WTC11 (cell line): ENCODE measurements at regions not wholly inside any gene's neighbourhood (a gene's known extent, or its start where the extent isn't known, plus 50 kb on each side); places are given as distances from the start of the nearest gene placed in this dataset.

ENCODE experiments used
- ATAC-seq: fragments of 200-7000 bp; cut with Tn5 transposase; 2 replicates; pipeline ENCODE4 v1.10.0; 2021; ENCODE audit warnings: mild to moderate bottlenecking, moderate library complexity
- CTCF ChIA-PET: fragments of 300-600 bp; sonication (Branson Sonifier 250); formaldehyde crosslinking; loops from one replicate; lab custom pipeline; 2021; ENCODE audit warnings: antibody characterized with exemption; lab: Charles Lee
- POLR2A ChIA-PET: fragments of 350-600 bp; sonication (Branson Sonifier 250); formaldehyde crosslinking; loops from one replicate; lab custom pipeline; 2021; ENCODE audit warnings: antibody characterized with exemption; lab: Charles Lee
- DNase-seq: peaks from one replicate; pipeline ENCODE4 v3.0.0; 2021; ENCODE audit warnings: low spot score
- H3K27ac Mint-ChIP-seq: 2 replicates; pipeline ENCODE4 v1.8.0; 2021; ENCODE audit warnings: mixed read lengths
- H3K27me3 Mint-ChIP-seq: 2 replicates; pipeline ENCODE4 v1.8.0; 2021; ENCODE audit warnings: low read depth, mild to moderate bottlenecking, moderate library complexity, mixed read lengths
- H3K36me3 Mint-ChIP-seq: 2 replicates; pipeline ENCODE4 v1.8.0; 2021; ENCODE audit warnings: mixed read lengths
- H3K4me1 Mint-ChIP-seq: 2 replicates; pipeline ENCODE4 v1.8.0; 2022; ENCODE audit warnings: mixed read lengths
- H3K4me3 Mint-ChIP-seq: 2 replicates; pipeline ENCODE4 v1.8.0; 2021; ENCODE audit warnings: mild to moderate bottlenecking, moderate library complexity, mixed read lengths
- H3K9me3 Mint-ChIP-seq: 2 replicates; pipeline ENCODE4 v1.8.0; 2021; ENCODE audit warnings: mixed read lengths
- ATF1 ChIP-seq: sonication (generic); formaldehyde crosslinking; IDR thresholded peaks from 2 replicates; pipeline ENCODE4 v1.8.1; 2023; ENCODE audit warnings: mild to moderate bottlenecking, moderate library complexity, missing genetic modification reagents
- CREB1 ChIP-seq: sonication (generic); formaldehyde crosslinking; IDR thresholded peaks from 2 replicates; pipeline ENCODE4 v1.8.0; 2023; ENCODE audit warnings: mild to moderate bottlenecking, missing genetic modification reagents
- ELF4 ChIP-seq: sonication (generic); formaldehyde crosslinking; IDR thresholded peaks from 2 replicates; pipeline ENCODE4 v1.8.1; 2022; ENCODE audit warnings: low read depth, mild to moderate bottlenecking, moderate library complexity, missing genetic modification reagents
- EMX1 ChIP-seq: fragments of 250-450 bp; sonication (Bioruptor Pico); IDR thresholded peaks from 2 replicates; pipeline ENCODE4 v1.8.0; 2021; ENCODE audit warnings: mild to moderate bottlenecking
- MYBL2 ChIP-seq: sonication (generic); formaldehyde crosslinking; IDR thresholded peaks from 2 replicates; pipeline ENCODE4 v1.8.1; 2023; ENCODE audit warnings: mild to moderate bottlenecking, moderate library complexity, missing genetic modification reagents
- NFATC4 ChIP-seq: fragments of 250-450 bp; sonication (Bioruptor Pico); IDR thresholded peaks from 2 replicates; pipeline ENCODE4 v1.9.0; 2021; ENCODE audit warnings: mild to moderate bottlenecking
- NFE2L1 ChIP-seq: sonication (generic); formaldehyde crosslinking; IDR thresholded peaks from 2 replicates; pipeline ENCODE4 v1.8.1; 2023; ENCODE audit warnings: missing genetic modification reagents
- NR3C1 ChIP-seq: sonication (generic); formaldehyde crosslinking; conservative IDR thresholded peaks from 2 replicates; pipeline ENCODE4 v1.8.1; 2023; ENCODE audit warnings: low read depth, mild to moderate bottlenecking, missing genetic modification reagents
- PRRX2 ChIP-seq: fragments of 250-450 bp; sonication (Bioruptor Pico); IDR thresholded peaks from 2 replicates; pipeline ENCODE4 v1.8.0; 2021; ENCODE audit warnings: mild to moderate bottlenecking
- SOX15 ChIP-seq: fragments of 250-450 bp; sonication (Bioruptor Pico); IDR thresholded peaks from 2 replicates; pipeline ENCODE4 v1.9.0; 2021; ENCODE audit warnings: mild to moderate bottlenecking
- SP1 ChIP-seq: sonication (generic); formaldehyde crosslinking; conservative IDR thresholded peaks from 2 replicates; pipeline ENCODE4 v1.8.1; 2022; ENCODE audit warnings: missing genetic modification reagents
- USF1 ChIP-seq: sonication (generic); formaldehyde crosslinking; IDR thresholded peaks from 2 replicates; pipeline ENCODE4 v1.8.0; 2022; ENCODE audit warnings: mild to moderate bottlenecking, missing genetic modification reagents
- ZNF232 ChIP-seq: sonication (generic); formaldehyde crosslinking; IDR thresholded peaks from 2 replicates; pipeline ENCODE4 v1.8.0; 2022; ENCODE audit warnings: mild to moderate bottlenecking, missing genetic modification reagents
- ZNF263 ChIP-seq: sonication (generic); formaldehyde crosslinking; IDR thresholded peaks from 2 replicates; pipeline ENCODE4 v1.8.1; 2022; ENCODE audit warnings: low read depth, mild to moderate bottlenecking, moderate library complexity, missing genetic modification reagents
- ZNF317 ChIP-seq: sonication (generic); formaldehyde crosslinking; IDR thresholded peaks from 2 replicates; pipeline ENCODE4 v1.8.1; 2023; ENCODE audit warnings: low read depth, mild to moderate bottlenecking, moderate library complexity, missing genetic modification reagents, borderline replicate concordance
- ZNF396 ChIP-seq: fragments of 250-450 bp; sonication (Bioruptor Pico); IDR thresholded peaks from 2 replicates; pipeline ENCODE4 v1.8.0; 2021; ENCODE audit warnings: mild to moderate bottlenecking, moderate library complexity, borderline replicate concordance
- TF ChIP-seq, protein P1 (sequence below): sonication (generic); formaldehyde crosslinking; IDR thresholded peaks from 2 replicates; pipeline ENCODE4 v1.8.1; 2022; ENCODE audit warnings: low read depth, missing genetic modification reagents, borderline replicate concordance
- TF ChIP-seq, protein P2 (sequence below): sonication (generic); formaldehyde crosslinking; IDR thresholded peaks from 2 replicates; pipeline ENCODE4 v1.8.0; 2022; ENCODE audit warnings: mild to moderate bottlenecking, missing genetic modification reagents
- TF ChIP-seq, protein P3 (sequence below): sonication (generic); formaldehyde crosslinking; IDR thresholded peaks from 2 replicates; pipeline ENCODE4 v1.8.1; 2023; ENCODE audit warnings: mild to moderate bottlenecking, missing genetic modification reagents
- TF ChIP-seq, protein P4 (sequence below): sonication (generic); formaldehyde crosslinking; IDR thresholded peaks from 2 replicates; pipeline ENCODE4 v1.8.1; 2023; ENCODE audit warnings: mild to moderate bottlenecking, missing genetic modification reagents, moderate library complexity
- TF ChIP-seq, protein P5 (sequence below): fragments of 250-450 bp; sonication (Bioruptor Pico); IDR thresholded peaks from 2 replicates; pipeline ENCODE4 v1.9.0; 2021; ENCODE audit warnings: moderate library complexity, mild to moderate bottlenecking, inconsistent platforms, borderline replicate concordance
- TF ChIP-seq, protein P6 (sequence below): sonication (generic); formaldehyde crosslinking; IDR thresholded peaks from 2 replicates; pipeline ENCODE4 v1.8.0; 2023; ENCODE audit warnings: missing genetic modification reagents, mild to moderate bottlenecking, borderline replicate concordance
- TF ChIP-seq, protein P7 (sequence below): sonication (generic); formaldehyde crosslinking; IDR thresholded peaks from 2 replicates; pipeline ENCODE4 v1.8.1; 2022; ENCODE audit warnings: missing genetic modification reagents, borderline replicate concordance

GRCh38 chr13:34883396-34883795 is 58.7 kb upstream of the NBEA start (continued):
- TF ChIP-seq, protein P1, sequence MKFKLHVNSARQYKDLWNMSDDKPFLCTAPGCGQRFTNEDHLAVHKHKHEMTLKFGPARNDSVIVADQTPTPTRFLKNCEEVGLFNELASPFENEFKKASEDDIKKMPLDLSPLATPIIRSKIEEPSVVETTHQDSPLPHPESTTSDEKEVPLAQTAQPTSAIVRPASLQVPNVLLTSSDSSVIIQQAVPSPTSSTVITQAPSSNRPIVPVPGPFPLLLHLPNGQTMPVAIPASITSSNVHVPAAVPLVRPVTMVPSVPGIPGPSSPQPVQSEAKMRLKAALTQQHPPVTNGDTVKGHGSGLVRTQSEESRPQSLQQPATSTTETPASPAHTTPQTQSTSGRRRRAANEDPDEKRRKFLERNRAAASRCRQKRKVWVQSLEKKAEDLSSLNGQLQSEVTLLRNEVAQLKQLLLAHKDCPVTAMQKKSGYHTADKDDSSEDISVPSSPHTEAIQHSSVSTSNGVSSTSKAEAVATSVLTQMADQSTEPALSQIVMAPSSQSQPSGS = no peak
- TF ChIP-seq ATF1 (CRISPR knock-in tag) (no peak), NFE2L1 (CRISPR knock-in tag) (no peak), SP1 (CRISPR knock-in tag) (no peak), SOX15 (CRISPR knock-in tag) (no peak), EMX1 (CRISPR knock-in tag) (no peak), PRRX2 (CRISPR knock-in tag) (no peak), NFATC4 (CRISPR knock-in tag) (no peak)
- TF ChIP-seq, protein P2, sequence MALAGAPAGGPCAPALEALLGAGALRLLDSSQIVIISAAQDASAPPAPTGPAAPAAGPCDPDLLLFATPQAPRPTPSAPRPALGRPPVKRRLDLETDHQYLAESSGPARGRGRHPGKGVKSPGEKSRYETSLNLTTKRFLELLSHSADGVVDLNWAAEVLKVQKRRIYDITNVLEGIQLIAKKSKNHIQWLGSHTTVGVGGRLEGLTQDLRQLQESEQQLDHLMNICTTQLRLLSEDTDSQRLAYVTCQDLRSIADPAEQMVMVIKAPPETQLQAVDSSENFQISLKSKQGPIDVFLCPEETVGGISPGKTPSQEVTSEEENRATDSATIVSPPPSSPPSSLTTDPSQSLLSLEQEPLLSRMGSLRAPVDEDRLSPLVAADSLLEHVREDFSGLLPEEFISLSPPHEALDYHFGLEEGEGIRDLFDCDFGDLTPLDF (CRISPR knock-in tag) = no peak
- TF ChIP-seq, protein P3, sequence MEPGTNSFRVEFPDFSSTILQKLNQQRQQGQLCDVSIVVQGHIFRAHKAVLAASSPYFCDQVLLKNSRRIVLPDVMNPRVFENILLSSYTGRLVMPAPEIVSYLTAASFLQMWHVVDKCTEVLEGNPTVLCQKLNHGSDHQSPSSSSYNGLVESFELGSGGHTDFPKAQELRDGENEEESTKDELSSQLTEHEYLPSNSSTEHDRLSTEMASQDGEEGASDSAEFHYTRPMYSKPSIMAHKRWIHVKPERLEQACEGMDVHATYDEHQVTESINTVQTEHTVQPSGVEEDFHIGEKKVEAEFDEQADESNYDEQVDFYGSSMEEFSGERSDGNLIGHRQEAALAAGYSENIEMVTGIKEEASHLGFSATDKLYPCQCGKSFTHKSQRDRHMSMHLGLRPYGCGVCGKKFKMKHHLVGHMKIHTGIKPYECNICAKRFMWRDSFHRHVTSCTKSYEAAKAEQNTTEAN (CRISPR knock-in tag) = no peak
- TF ChIP-seq, protein P4, sequence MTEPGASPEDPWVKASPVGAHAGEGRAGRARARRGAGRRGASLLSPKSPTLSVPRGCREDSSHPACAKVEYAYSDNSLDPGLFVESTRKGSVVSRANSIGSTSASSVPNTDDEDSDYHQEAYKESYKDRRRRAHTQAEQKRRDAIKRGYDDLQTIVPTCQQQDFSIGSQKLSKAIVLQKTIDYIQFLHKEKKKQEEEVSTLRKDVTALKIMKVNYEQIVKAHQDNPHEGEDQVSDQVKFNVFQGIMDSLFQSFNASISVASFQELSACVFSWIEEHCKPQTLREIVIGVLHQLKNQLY (CRISPR knock-in tag) = no peak
- TF ChIP-seq, protein P5, sequence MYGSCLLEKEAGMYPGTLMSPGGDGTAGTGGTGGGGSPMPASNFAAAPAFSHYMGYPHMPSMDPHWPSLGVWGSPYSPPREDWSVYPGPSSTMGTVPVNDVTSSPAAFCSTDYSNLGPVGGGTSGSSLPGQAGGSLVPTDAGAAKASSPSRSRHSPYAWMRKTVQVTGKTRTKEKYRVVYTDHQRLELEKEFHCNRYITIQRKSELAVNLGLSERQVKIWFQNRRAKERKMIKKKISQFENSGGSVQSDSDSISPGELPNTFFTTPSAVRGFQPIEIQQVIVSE (CRISPR knock-in tag) = no peak
- TF ChIP-seq, all 79 proteins: peak for 0

DNA sequence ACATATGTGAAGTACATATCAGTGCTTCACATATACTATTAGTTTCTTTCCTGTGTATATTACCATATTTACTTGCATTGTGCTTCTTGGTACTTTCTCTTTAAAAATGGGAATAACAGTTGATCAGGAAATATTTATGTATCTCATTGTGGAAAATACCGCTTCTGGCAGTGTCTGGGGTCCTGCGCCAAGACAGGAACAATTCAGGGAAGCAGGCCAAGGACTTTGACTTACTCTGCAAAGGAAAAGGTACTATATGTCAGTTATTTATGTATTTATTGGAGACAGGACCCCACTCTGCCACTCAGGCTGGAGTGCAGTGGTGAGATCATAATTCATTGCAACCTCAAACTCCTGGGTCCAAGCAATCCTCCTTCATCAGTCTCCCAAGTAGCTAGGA is 57.7 kb upstream of the NBEA start:
- POLR2A ChIA-PET = no interaction called here
- TF ChIP-seq NFATC4 (CRISPR knock-in tag) (no peak), USF1 (no peak), NR3C1 (no peak), ELF4 (CRISPR knock-in tag) (no peak), ZNF263 (no peak), CREB1 (no peak), ZNF317 (no peak), MYBL2 (CRISPR knock-in tag) (no peak), ZNF232 (CRISPR knock-in tag) (no peak), ZNF396 (CRISPR knock-in tag) (no peak)
- TF ChIP-seq, protein P6, sequence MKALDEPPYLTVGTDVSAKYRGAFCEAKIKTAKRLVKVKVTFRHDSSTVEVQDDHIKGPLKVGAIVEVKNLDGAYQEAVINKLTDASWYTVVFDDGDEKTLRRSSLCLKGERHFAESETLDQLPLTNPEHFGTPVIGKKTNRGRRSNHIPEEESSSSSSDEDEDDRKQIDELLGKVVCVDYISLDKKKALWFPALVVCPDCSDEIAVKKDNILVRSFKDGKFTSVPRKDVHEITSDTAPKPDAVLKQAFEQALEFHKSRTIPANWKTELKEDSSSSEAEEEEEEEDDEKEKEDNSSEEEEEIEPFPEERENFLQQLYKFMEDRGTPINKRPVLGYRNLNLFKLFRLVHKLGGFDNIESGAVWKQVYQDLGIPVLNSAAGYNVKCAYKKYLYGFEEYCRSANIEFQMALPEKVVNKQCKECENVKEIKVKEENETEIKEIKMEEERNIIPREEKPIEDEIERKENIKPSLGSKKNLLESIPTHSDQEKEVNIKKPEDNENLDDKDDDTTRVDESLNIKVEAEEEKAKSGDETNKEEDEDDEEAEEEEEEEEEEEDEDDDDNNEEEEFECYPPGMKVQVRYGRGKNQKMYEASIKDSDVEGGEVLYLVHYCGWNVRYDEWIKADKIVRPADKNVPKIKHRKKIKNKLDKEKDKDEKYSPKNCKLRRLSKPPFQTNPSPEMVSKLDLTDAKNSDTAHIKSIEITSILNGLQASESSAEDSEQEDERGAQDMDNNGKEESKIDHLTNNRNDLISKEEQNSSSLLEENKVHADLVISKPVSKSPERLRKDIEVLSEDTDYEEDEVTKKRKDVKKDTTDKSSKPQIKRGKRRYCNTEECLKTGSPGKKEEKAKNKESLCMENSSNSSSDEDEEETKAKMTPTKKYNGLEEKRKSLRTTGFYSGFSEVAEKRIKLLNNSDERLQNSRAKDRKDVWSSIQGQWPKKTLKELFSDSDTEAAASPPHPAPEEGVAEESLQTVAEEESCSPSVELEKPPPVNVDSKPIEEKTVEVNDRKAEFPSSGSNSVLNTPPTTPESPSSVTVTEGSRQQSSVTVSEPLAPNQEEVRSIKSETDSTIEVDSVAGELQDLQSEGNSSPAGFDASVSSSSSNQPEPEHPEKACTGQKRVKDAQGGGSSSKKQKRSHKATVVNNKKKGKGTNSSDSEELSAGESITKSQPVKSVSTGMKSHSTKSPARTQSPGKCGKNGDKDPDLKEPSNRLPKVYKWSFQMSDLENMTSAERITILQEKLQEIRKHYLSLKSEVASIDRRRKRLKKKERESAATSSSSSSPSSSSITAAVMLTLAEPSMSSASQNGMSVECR (CRISPR knock-in tag) = no peak
- TF ChIP-seq, protein P2 (CRISPR knock-in tag) = no peak
- TF ChIP-seq, protein P7, sequence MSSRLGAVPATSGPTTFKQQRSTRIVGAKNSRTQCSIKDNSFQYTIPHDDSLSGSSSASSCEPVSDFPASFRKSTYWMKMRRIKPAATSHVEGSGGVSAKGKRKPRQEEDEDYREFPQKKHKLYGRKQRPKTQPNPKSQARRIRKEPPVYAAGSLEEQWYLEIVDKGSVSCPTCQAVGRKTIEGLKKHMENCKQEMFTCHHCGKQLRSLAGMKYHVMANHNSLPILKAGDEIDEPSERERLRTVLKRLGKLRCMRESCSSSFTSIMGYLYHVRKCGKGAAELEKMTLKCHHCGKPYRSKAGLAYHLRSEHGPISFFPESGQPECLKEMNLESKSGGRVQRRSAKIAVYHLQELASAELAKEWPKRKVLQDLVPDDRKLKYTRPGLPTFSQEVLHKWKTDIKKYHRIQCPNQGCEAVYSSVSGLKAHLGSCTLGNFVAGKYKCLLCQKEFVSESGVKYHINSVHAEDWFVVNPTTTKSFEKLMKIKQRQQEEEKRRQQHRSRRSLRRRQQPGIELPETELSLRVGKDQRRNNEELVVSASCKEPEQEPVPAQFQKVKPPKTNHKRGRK (CRISPR knock-in tag) = no peak

More for the DNA sequence above, 57.7 kb upstream of the NBEA start:
- peaks cover 21% of the 10 kb centered on the region for H3K4me1 Mint-ChIP-seq
- H3K4me3 Mint-ChIP-seq = no peak overlapping the region
- H3K9me3 Mint-ChIP-seq = peaks cover 4% of the 10 kb centered on the region; the same call in 1 of the 2 replicates
- H3K27me3 Mint-ChIP-seq = no peaks in the 10 kb centered on the region
- ATAC-seq = no peak
- H3K36me3 Mint-ChIP-seq = no peaks in the 10 kb centered on the region
- no peak for DNase-seq
- CTCF ChIA-PET = interaction anchor here (1.9 to 2.1 kb wide), 2 partner anchors 10 to 16 kb away, joined by 4 to 5 read pairs; no protein-coding TSS in a partner anchor
- H3K27ac Mint-ChIP-seq = no peak overlapping the region
